ENCODE measurements at regions not wholly inside any gene's neighbourhood (a gene's known extent, or its start where the extent isn't known, plus 50 kb on each side); places are given as distances from the start of the nearest gene placed in this dataset.

- no peak for TF ChIP-seq CTCF (IDR thresholded peaks at IDR 0.05)
- TF ChIP-seq POLR2A (IDR thresholded peaks at IDR 0.05) = no peak
- no peak for TF ChIP-seq POLR2AphosphoS5 (IDR thresholded peaks at IDR 0.05)
- TF ChIP-seq EP300 (IDR thresholded peaks at IDR 0.05) = no peak
Measured at GRCh38 chr6:144390202-144390601, 105.1 kb downstream of the UTRN start.

Data from gastroesophageal sphincter (tissue), 3 donors.